ENCODE measurements at regions not wholly inside any gene's neighbourhood (a gene's known extent, or its start where the extent isn't known, plus 50 kb on each side); places are given as distances from the start of the nearest gene placed in this dataset.

DNA sequence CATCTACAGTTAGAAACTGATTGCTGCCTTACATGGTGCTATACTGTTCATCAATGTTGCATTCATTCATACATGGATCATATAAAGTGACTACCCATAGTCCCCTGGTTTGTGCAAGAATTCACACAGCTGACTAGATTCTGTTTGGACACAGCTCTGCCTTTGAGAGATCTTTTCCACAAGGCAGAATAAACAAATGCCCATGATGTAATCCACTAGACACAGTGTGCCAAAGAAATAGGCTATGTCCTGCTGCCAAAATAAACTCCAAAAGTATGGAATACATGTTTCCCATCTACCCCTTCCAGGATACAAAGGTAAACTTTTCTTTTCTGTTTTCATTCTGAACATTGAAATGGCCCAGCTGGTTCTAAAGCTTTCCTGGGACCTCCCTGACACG lies 269.4 kb upstream of the CHAC2 start:
- no peak for TF ChIP-seq EZH2 (IDR thresholded peaks at IDR 0.05; ENCODE audit: borderline replicate concordance, low read depth, low read length, poor library complexity, severe bottlenecking)
- TF ChIP-seq, protein P1, sequence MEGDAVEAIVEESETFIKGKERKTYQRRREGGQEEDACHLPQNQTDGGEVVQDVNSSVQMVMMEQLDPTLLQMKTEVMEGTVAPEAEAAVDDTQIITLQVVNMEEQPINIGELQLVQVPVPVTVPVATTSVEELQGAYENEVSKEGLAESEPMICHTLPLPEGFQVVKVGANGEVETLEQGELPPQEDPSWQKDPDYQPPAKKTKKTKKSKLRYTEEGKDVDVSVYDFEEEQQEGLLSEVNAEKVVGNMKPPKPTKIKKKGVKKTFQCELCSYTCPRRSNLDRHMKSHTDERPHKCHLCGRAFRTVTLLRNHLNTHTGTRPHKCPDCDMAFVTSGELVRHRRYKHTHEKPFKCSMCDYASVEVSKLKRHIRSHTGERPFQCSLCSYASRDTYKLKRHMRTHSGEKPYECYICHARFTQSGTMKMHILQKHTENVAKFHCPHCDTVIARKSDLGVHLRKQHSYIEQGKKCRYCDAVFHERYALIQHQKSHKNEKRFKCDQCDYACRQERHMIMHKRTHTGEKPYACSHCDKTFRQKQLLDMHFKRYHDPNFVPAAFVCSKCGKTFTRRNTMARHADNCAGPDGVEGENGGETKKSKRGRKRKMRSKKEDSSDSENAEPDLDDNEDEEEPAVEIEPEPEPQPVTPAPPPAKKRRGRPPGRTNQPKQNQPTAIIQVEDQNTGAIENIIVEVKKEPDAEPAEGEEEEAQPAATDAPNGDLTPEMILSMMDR (conservative IDR thresholded peaks at IDR 0.05; ENCODE audit: low read depth, low read length) = no peak
